T47D (cell line): ENCODE measurements at regions not wholly inside any gene's neighbourhood (a gene's known extent, or its start where the extent isn't known, plus 50 kb on each side); places are given as distances from the start of the nearest gene placed in this dataset.

Source experiments
- DNase-seq, 2 experiments: peaks; one replicate each; pipeline versions ENCODE4 v3.0.0 to v3.0.0-alpha.2; 2011 to 2012; ENCODE audit warnings: low read depth in 1 of 2, low spot score in 1 of 2
- JUND ChIP-seq: IDR thresholded peaks from 2 replicates; pipeline ENCODE4 v1.6.1; 2012; ENCODE audit warnings: low read depth
- in situ Hi-C: cut with HindIII; loops from 2 replicates; pipeline ENCODE4 v1.10.0; 2016; ENCODE audit warnings: low sequenced_read_pairs, low pct_unique_long_range_greater_than_20kb

GRCh38 chr15:34700891-34701427 is 53.8 kb downstream of the GJD2 start:
- TF ChIP-seq JUND, result no peak
- no peak for DNase-seq
- in situ Hi-C loops, result no loop called here

- in situ Hi-C loops, result no loop called here
- no peak for DNase-seq
- TF ChIP-seq JUND, result no peak
These were observed 54.7 kb downstream of the GJD2 start for GRCh38 chr15:34699968-34700640.

GRCh38 chr15:34696506-34696905 is 58.3 kb downstream of the GJD2 start:
- TF ChIP-seq JUND, result no peak
- in situ Hi-C loops, result no loop called here
- no peak for DNase-seq

GRCh38 chr15:34693053-34693744 is 61.6 kb downstream of the GJD2 start:
- no peak for TF ChIP-seq JUND
- in situ Hi-C loops, result no loop called here
- DNase-seq, result peak in 1 of 2 experiments; percentile 11

GRCh38 chr15:34691034-34691433 is 63.8 kb downstream of the GJD2 start:
- in situ Hi-C loops, result no loop called here

GRCh38 chr15:34688699-34689098 is 66.1 kb downstream of the GJD2 start:
- in situ Hi-C loops, result no loop called here
- no peak for DNase-seq
- TF ChIP-seq JUND, result no peak

More at GRCh38 chr15:34691034-34691433, 63.8 kb downstream of the GJD2 start:
- TF ChIP-seq JUND, result no peak
- no peak for DNase-seq

GRCh38 chr15:34684351-34684750 is 70.4 kb downstream of the GJD2 start:
- no peak for TF ChIP-seq JUND
- DNase-seq, result no peak
- in situ Hi-C loops, result no loop called here

GRCh38 chr15:34682674-34683073 is 72.1 kb downstream of the GJD2 start:
- DNase-seq, result no peak
- no peak for TF ChIP-seq JUND
- in situ Hi-C loops, result no loop called here

- in situ Hi-C loops, result no loop called here
- no peak for DNase-seq
- no peak for TF ChIP-seq JUND
These were observed 75.5 kb downstream of the GJD2 start for GRCh38 chr15:34679291-34679690.

GRCh38 chr15:34673241-34673640 is 81.6 kb downstream of the GJD2 start:
- TF ChIP-seq JUND, result no peak
- in situ Hi-C loops, result no loop called here
- no peak for DNase-seq

GRCh38 chr15:34665498-34666116 is 82.2 kb upstream of the GOLGA8B start:
- in situ Hi-C loops, result no loop called here
- no peak for DNase-seq
- TF ChIP-seq JUND, result no peak

GRCh38 chr15:34664418-34664817 is 81.0 kb upstream of the GOLGA8B start:
- TF ChIP-seq JUND, result no peak
- in situ Hi-C loops, result no loop called here
- no peak for DNase-seq

GRCh38 chr15:34663101-34663500 is 79.7 kb upstream of the GOLGA8B start:
- in situ Hi-C loops, result no loop called here
- TF ChIP-seq JUND, result no peak

GRCh38 chr15:34659056-34659455 is 75.6 kb upstream of the GOLGA8B start:
- DNase-seq, result no peak
- no peak for TF ChIP-seq JUND
- in situ Hi-C loops, result no loop called here

More at GRCh38 chr15:34663101-34663500, 79.7 kb upstream of the GOLGA8B start:
- no peak for DNase-seq
